ENCODE measurements at regions not wholly inside any gene's neighbourhood (a gene's known extent, or its start where the extent isn't known, plus 50 kb on each side); places are given as distances from the start of the nearest gene placed in this dataset.

DNA sequence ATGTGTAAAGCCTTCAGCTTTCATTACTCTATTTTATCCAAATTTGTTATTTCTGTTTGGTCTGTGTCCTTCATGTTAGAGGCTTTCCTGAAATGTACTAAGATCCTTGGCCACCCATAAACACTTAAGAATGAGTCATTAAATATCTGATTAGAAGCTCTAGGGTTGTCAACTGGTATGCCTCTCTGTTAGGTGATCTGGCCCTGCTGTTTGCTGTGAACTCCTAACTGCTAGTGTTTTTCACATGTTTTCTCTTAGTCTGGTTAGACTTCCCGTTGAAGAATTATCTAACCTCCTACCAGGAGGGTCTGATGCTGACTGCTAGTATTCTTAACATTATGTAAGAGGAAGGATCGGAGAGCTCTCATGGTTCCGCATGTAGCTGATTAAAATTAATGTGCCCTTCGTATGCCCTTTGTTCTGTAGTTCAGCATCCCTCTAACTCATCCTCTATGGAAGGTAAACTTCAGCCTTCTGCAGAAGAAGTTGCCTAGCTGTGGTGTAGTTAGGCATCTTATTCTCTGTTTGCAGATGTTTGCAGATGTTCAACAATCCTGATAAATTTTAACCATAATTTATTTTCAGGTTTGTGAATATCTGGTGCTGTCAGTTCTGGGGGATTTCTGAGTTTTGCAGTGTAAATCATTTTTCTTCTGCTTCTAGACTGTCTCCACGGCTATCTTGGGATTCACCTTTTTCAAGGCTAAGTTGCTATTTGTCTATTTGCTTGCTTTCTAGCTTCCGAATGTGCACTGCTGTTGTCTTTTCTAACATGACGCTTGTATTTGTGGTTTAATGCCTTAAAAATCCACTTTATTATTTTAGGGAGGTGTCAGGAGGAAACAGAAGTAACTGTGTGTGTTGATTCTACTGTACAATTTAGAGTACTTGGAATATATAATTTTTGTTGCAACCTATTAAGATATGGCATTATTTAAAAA, 207.2 kb upstream of the SPRY2 start (continued):
- no peak for TF ChIP-seq MTA3 (IDR thresholded peaks at IDR 0.05; ENCODE audit: borderline replicate concordance, low read length)
- TF ChIP-seq BHLHE40 (IDR thresholded peaks at IDR 0.05; ENCODE audit: borderline replicate concordance in 1 of 2, low read depth in 2 of 2, low read length in 1 of 2): no peak
- no peak for TF ChIP-seq RBBP5 (conservative IDR thresholded peaks at IDR 0.05)
- TF ChIP-seq, protein P1, sequence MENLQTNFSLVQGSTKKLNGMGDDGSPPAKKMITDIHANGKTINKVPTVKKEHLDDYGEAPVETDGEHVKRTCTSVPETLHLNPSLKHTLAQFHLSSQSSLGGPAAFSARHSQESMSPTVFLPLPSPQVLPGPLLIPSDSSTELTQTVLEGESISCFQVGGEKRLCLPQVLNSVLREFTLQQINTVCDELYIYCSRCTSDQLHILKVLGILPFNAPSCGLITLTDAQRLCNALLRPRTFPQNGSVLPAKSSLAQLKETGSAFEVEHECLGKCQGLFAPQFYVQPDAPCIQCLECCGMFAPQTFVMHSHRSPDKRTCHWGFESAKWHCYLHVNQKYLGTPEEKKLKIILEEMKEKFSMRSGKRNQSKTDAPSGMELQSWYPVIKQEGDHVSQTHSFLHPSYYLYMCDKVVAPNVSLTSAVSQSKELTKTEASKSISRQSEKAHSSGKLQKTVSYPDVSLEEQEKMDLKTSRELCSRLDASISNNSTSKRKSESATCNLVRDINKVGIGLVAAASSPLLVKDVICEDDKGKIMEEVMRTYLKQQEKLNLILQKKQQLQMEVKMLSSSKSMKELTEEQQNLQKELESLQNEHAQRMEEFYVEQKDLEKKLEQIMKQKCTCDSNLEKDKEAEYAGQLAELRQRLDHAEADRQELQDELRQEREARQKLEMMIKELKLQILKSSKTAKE (IDR thresholded peaks at IDR 0.05; ENCODE audit: low read depth, poor library complexity, severe bottlenecking): no peak
- TF ChIP-seq, protein P2, sequence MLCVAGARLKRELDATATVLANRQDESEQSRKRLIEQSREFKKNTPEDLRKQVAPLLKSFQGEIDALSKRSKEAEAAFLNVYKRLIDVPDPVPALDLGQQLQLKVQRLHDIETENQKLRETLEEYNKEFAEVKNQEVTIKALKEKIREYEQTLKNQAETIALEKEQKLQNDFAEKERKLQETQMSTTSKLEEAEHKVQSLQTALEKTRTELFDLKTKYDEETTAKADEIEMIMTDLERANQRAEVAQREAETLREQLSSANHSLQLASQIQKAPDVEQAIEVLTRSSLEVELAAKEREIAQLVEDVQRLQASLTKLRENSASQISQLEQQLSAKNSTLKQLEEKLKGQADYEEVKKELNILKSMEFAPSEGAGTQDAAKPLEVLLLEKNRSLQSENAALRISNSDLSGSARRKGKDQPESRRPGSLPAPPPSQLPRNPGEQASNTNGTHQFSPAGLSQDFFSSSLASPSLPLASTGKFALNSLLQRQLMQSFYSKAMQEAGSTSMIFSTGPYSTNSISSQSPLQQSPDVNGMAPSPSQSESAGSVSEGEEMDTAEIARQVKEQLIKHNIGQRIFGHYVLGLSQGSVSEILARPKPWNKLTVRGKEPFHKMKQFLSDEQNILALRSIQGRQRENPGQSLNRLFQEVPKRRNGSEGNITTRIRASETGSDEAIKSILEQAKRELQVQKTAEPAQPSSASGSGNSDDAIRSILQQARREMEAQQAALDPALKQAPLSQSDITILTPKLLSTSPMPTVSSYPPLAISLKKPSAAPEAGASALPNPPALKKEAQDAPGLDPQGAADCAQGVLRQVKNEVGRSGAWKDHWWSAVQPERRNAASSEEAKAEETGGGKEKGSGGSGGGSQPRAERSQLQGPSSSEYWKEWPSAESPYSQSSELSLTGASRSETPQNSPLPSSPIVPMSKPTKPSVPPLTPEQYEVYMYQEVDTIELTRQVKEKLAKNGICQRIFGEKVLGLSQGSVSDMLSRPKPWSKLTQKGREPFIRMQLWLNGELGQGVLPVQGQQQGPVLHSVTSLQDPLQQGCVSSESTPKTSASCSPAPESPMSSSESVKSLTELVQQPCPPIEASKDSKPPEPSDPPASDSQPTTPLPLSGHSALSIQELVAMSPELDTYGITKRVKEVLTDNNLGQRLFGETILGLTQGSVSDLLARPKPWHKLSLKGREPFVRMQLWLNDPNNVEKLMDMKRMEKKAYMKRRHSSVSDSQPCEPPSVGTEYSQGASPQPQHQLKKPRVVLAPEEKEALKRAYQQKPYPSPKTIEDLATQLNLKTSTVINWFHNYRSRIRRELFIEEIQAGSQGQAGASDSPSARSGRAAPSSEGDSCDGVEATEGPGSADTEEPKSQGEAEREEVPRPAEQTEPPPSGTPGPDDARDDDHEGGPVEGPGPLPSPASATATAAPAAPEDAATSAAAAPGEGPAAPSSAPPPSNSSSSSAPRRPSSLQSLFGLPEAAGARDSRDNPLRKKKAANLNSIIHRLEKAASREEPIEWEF (IDR thresholded peaks at IDR 0.05; ENCODE audit: insufficient replicate concordance, low read depth, low read length): no peak
- TF ChIP-seq KLF5 (IDR thresholded peaks at IDR 0.05; ENCODE audit: partially characterized antibody): no peak
- TF ChIP-seq ZNF622 (IDR thresholded peaks at IDR 0.05): no peak
- TF ChIP-seq MXI1 (IDR thresholded peaks at IDR 0.05; ENCODE audit: low read depth, low read length): no peak

All from GM12878 (cell line).